HAP-1 (cell line): ENCODE measurements at regions not wholly inside any gene's neighbourhood (a gene's known extent, or its start where the extent isn't known, plus 50 kb on each side); places are given as distances from the start of the nearest gene placed in this dataset.
"Not testable (repeated sequence)": the region's sequence is repeated elsewhere in the genome, so short reads cannot be mapped to it uniquely, and the experiment has no call there.

ENCODE experiments used
- DNase-seq, 2 experiments: peaks; one replicate each; pipeline ENCODE4 v3.0.0-alpha.2; 2016 to 2020; ENCODE audit warnings: low spot score in 2 of 2
- H3K27me3 ChIP-seq: fragments of 250-450 bp; sonication (Bioruptor Pico); 2 replicates; pipeline ENCODE4 v1.5.1; 2020; ENCODE audit warnings: low read depth, mild to moderate bottlenecking, moderate library complexity
- H3K36me3 ChIP-seq: fragments of 250-450 bp; sonication (Bioruptor Pico); replicated peaks from 2 replicates; pipeline ENCODE4 v1.5.1; 2020; ENCODE audit warnings: mild to moderate bottlenecking
- H3K4me1 ChIP-seq: fragments of 250-450 bp; sonication (Bioruptor Pico); 2 replicates; pipeline ENCODE4 v1.5.1; 2020; ENCODE audit warnings: mild to moderate bottlenecking
- H3K4me3 ChIP-seq: fragments of 250-450 bp; sonication (Bioruptor Pico); 2 replicates; pipeline ENCODE4 v1.5.1; 2020; ENCODE audit warnings: mild to moderate bottlenecking, moderate library complexity
- H3K9me3 ChIP-seq: fragments of 250-450 bp; sonication (Bioruptor Pico); 2 replicates; pipeline ENCODE4 v1.5.1; 2020; ENCODE audit warnings: mild to moderate bottlenecking, moderate library complexity
- in situ Hi-C: fragments of 300-500 bp; cut with MboI; formaldehyde crosslinking; loops from 3 replicates; pipeline ENCODE4 v1.14.3; 2020; ENCODE audit warnings: low sequenced_read_pairs, inconsistent platforms, mixed read lengths

DNA sequence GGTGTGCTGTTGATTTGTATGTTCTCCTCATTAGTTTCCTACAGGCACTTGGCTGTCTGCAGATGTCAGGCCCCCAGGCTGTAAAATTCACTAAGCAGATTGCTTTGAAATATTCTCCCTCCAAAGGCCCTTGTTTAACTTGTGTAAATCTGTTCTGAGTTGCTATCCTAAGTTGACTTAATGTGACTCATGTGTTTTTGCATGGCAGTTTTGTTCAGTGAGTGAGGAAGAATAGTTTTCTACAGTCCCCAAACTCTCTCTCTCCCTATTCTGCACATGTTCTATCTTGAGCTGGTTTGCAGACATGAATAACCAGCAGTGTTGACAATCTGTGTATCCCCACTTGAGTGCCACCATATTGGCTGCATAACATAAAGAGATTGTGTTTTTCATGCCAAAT, 1005.4 kb upstream of the DDX18 start:
- Histone ChIP-seq H3K4me1 (no peaks in the 10 kb centered on the region), H3K4me3 (no peak overlapping the region), H3K27me3 (no peaks in the 10 kb centered on the region), H3K36me3 (no peaks in the 10 kb centered on the region), H3K9me3 (no peaks in the 10 kb centered on the region)
- in situ Hi-C loops = no loop called here
- no peak for DNase-seq

DNA sequence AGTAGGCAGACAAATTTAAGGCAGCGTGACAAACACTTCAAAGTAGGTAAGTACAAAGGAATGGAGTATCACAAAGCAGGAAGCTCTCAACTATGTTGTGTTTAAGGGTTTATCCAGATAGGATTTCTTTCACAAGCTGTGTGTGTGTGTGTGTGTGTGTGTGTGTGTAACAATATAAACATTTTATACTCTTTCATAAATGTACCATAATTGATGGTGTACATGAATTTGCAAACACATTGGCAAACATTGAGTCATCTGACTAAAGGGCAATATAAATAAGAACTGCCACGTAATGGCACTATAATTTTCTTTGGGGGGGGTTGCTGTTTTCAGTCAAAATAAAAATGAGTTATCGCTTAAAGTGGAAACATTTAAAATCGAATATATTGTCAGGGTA, 1004.4 kb upstream of the DDX18 start:
- H3K27me3 ChIP-seq = no peaks in the 10 kb centered on the region
- H3K4me1 ChIP-seq = no peaks in the 10 kb centered on the region
- H3K36me3 ChIP-seq = no peaks in the 10 kb centered on the region
- no peak for DNase-seq
- H3K4me3 ChIP-seq = no peak overlapping the region
- H3K9me3 ChIP-seq = no peaks in the 10 kb centered on the region
- in situ Hi-C loops = no loop called here

DNA sequence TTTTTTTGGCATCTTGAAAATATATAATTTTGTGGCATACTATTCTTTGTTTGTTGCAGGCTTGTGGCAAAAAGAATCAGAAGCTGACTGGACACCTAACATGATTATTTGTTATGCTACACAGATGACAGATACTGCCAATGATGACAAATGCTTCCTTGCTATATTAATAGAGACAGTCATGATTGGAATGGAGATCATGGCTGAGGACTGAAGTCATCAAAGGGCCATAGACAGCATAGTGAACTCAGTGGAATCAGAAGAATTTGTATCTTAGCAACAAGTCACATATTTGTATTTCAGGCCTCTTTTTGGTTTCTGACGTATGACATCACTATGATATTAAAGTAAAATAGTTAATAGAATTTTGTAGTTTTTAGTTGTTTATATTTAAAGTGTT, 1003.8 kb upstream of the DDX18 start:
- H3K36me3 ChIP-seq = no peaks in the 10 kb centered on the region
- no peak for DNase-seq
- H3K9me3 ChIP-seq = no peaks in the 10 kb centered on the region
- in situ Hi-C loops = no loop called here
- no peaks in the 10 kb centered on the region for H3K4me1 ChIP-seq
- H3K27me3 ChIP-seq = no peaks in the 10 kb centered on the region
- H3K4me3 ChIP-seq = no peak overlapping the region

- H3K4me3 ChIP-seq = no peak overlapping the region
- no peaks in the 10 kb centered on the region for H3K36me3 ChIP-seq
- in situ Hi-C loops = no loop called here
- no peak for DNase-seq
- H3K4me1 ChIP-seq = no peaks in the 10 kb centered on the region
- no peaks in the 10 kb centered on the region for H3K27me3 ChIP-seq
- no peaks in the 10 kb centered on the region for H3K9me3 ChIP-seq
These were observed 995.1 kb upstream of the DDX18 start for GRCh38 chr2:116819355-116819754.

DNA sequence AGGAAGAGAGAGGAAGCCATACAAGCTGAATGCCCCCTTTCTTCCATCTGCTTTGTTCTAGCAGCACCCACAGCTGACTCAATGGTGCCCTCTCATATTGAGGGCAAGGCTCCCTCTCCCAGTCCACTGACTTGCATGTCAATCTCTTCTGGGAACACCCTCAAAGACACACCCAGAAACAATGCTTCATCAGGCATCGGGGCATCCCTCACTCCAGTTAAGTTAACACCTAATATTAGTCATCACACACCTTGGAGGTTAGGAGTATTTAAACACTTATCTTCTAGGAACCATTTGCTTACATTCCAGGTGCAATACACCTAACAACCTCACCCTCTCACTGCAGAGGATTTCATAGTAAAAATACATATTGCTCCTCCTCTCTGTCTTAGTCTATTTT, 993.5 kb upstream of the DDX18 start:
- no peak for DNase-seq
- Histone ChIP-seq H3K27me3 (no peaks in the 10 kb centered on the region), H3K36me3 (no peaks in the 10 kb centered on the region), H3K4me1 (no peaks in the 10 kb centered on the region), H3K4me3 (no peak overlapping the region), H3K9me3 (no peaks in the 10 kb centered on the region)
- in situ Hi-C loops = no loop called here

DNA sequence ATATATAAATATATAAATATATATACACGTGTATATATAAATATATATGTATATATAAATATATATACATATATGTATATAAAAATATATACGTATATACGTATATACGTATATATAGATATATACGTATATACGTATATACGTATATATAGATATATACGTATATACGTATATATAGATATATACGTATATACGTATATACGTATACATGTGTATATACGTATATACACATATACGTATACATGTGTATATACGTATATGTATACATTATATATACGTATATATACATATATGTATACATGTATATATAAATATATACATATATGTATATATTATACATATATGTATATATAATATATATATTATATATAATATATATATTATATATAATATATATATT, 984.9 kb upstream of the DDX18 start:
- DNase-seq, H3K36me3 ChIP-seq, H3K9me3 ChIP-seq, in situ Hi-C loops, H3K4me1 ChIP-seq, H3K27me3 ChIP-seq, H3K4me3 ChIP-seq: not testable (repeated sequence)

DNA sequence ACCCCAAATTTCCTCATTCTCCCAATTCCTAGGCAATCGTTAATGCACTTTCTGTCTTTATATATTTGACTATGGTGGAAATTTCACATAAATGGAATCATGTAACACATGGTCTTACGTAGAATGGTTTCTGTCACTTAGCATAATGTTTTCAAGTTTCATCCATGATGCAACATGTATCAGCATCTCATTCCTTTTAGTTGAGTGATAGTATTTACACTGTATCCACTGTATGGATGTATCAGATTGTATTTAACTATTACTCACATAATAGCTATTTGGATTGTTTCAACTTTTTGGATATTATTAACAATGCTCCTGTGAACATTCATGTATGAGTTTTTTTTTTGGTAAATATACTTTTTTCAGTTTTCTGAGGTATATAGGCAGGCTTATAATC, 982.3 kb upstream of the DDX18 start:
- Histone ChIP-seq H3K4me3 (no peak overlapping the region), H3K36me3 (no peaks in the 10 kb centered on the region), H3K9me3 (no peaks in the 10 kb centered on the region), H3K27me3 (no peaks in the 10 kb centered on the region), H3K4me1 (no peaks in the 10 kb centered on the region)
- no peak for DNase-seq
- in situ Hi-C loops = no loop called here

DNA sequence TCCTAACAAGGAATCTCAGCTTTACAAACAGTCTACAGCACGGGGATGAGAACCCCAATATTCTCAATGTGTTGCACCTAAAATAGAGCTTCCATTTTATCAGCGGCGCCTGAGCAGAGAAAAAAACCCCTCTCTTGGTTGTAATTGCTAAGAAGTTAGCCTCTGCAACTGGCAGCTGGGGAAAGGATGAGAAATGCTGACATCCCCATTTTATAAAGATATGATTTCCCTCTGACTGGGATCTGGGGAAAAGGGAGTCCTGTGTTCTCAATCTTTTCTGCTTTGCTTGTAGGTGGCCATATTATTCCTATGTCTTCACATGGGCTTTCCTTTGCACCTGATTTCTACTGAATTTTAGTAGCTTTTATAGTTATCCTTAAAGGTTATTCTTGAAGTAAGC, 981.4 kb upstream of the DDX18 start:
- Histone ChIP-seq H3K4me3 (no peak overlapping the region), H3K9me3 (no peaks in the 10 kb centered on the region)
- in situ Hi-C loops = no loop called here

GRCh38 chr2:116842164-116842563, 972.3 kb upstream of the DDX18 start:
- Histone ChIP-seq H3K9me3 (no peaks in the 10 kb centered on the region), H3K36me3 (no peaks in the 10 kb centered on the region), H3K27me3 (no peaks in the 10 kb centered on the region), H3K4me1 (no peaks in the 10 kb centered on the region), H3K4me3 (no peak overlapping the region)
- in situ Hi-C loops = no loop called here
- DNase-seq = no peak

More for the DNA sequence above, 981.4 kb upstream of the DDX18 start:
- Histone ChIP-seq H3K27me3 (no peaks in the 10 kb centered on the region), H3K36me3 (no peaks in the 10 kb centered on the region), H3K4me1 (no peaks in the 10 kb centered on the region)
- DNase-seq = no peak

- H3K4me1 ChIP-seq = no peaks in the 10 kb centered on the region
- no peak overlapping the region for H3K4me3 ChIP-seq
- H3K36me3 ChIP-seq = no peaks in the 10 kb centered on the region
- no peak for DNase-seq
- no peaks in the 10 kb centered on the region for H3K9me3 ChIP-seq
- H3K27me3 ChIP-seq = no peaks in the 10 kb centered on the region
- in situ Hi-C loops = no loop called here
These were observed 954.8 kb upstream of the DDX18 start for GRCh38 chr2:116859708-116860107.

- DNase-seq = no peak
- in situ Hi-C loops = no loop called here
- no peaks in the 10 kb centered on the region for H3K4me1 ChIP-seq
- no peaks in the 10 kb centered on the region for H3K9me3 ChIP-seq
- H3K27me3 ChIP-seq = no peaks in the 10 kb centered on the region
- no peak overlapping the region for H3K4me3 ChIP-seq
- no peaks in the 10 kb centered on the region for H3K36me3 ChIP-seq
These were observed 940.5 kb upstream of the DDX18 start for GRCh38 chr2:116874021-116874420.

DNA sequence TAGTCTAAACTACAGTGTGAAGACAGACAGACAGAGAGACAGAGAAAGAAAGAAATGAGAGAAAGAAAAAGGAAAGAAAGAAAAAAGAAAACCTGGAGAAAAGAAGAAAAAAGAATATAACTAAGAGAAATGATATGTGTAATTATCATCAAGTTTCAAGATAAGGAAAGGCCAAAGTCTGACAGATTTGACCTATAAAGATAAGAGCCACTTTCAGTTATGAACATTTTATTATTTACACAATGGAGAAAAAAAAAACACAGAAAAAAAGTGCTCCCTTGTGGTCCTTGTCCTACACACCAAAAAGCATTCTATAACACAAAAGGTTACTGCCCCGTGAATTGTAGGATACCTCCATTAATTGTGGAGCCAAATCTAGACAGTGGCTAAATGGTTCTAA, 937.2 kb upstream of the DDX18 start:
- no peaks in the 10 kb centered on the region for H3K9me3 ChIP-seq
- H3K36me3 ChIP-seq = no peaks in the 10 kb centered on the region
- DNase-seq = no peak
- in situ Hi-C loops = no loop called here
- H3K4me1 ChIP-seq = no peaks in the 10 kb centered on the region
- H3K27me3 ChIP-seq = no peaks in the 10 kb centered on the region
- H3K4me3 ChIP-seq = no peak overlapping the region

- H3K9me3 ChIP-seq = no peaks in the 10 kb centered on the region
- in situ Hi-C loops = no loop called here
- H3K4me3 ChIP-seq = no peak overlapping the region
- DNase-seq = no peak
- no peaks in the 10 kb centered on the region for H3K4me1 ChIP-seq
- no peaks in the 10 kb centered on the region for H3K27me3 ChIP-seq
- H3K36me3 ChIP-seq = no peaks in the 10 kb centered on the region
These were observed 936.5 kb upstream of the DDX18 start for GRCh38 chr2:116877944-116878343.

GRCh38 chr2:116879650-116880160, 934.8 kb upstream of the DDX18 start:
- Histone ChIP-seq H3K4me1 (no peaks in the 10 kb centered on the region), H3K9me3 (no peaks in the 10 kb centered on the region), H3K27me3 (no peaks in the 10 kb centered on the region), H3K4me3 (no peak overlapping the region), H3K36me3 (no peaks in the 10 kb centered on the region)
- in situ Hi-C loops = no loop called here
- DNase-seq = no peak

DNA sequence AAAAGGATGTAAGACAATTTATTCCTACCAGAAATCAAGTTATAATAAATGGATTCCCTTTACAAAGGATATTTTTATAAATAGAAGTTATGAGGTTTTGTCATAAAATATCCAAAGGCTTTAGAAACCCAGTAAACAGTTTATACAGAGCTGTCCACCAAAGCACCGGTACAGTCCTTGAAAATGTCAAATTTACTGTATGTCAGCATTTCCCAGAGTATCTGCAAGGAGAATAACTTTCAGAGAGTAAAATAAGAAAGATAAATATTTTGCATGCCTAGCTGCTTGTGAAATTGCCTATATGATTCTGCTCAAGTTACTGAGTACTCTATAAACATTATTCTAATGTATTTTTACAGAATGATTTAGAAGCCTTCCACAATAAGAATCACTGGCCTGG, 923.3 kb upstream of the DDX18 start:
- no peak overlapping the region for H3K4me3 ChIP-seq
- in situ Hi-C loops = no loop called here
- H3K9me3 ChIP-seq = no peaks in the 10 kb centered on the region
- no peaks in the 10 kb centered on the region for H3K4me1 ChIP-seq
- H3K36me3 ChIP-seq = no peaks in the 10 kb centered on the region
- H3K27me3 ChIP-seq = no peaks in the 10 kb centered on the region
- no peak for DNase-seq
